IPS-NIHi7 (cell line): ENCODE measurements at regions not wholly inside any gene's neighbourhood (a gene's known extent, or its start where the extent isn't known, plus 50 kb on each side); places are given as distances from the start of the nearest gene placed in this dataset.
A peak's percentile ranks its signal among the peaks of the same experiment; 100 is the strongest.
"Not testable (repeated sequence)": the region's sequence is repeated elsewhere in the genome, so short reads cannot be mapped to it uniquely, and the experiment has no call there.

Source experiments
- DNase-seq: peaks from one replicate; pipeline ENCODE4 v3.0.0; 2012; ENCODE audit warnings: mixed read lengths; ENCODE audit errors: extremely low spot score

DNA sequence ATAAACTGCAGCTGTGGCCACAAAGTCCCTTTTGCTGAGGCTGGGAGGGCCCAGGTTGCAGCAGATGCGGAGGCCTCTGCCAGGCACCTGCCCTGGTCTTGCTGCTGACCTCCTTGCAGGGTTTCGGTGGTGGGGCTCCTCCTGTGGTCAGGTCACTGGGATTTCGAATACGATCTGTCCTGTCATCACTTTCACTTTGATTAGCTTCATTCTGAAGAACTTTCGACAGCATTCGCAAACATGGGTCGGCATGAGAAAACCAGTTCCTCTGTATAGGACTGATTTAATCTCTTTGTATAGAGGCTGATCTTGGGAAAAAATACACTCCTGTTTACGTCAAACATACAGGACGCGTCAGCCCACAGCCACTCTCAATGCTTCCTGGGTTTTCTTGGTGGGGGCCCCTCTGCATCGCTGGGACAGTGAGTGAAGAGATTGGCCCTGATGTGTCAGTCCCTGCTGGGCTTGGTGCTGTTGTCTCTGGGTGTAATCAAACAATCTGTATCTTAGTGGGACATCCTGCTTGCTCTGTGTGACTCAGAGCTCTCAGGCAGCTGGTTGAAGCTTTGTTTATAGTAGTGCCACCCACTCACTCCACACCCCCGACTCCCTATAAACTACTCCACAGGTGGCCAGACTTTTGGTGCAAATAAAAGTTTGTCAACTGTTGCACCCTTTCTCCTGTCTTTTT is 209.4 kb upstream of the CXCR4 start:
- DNase-seq, result peak; percentile 68

GRCh38 chr2:136325844-136326331 is 207.9 kb upstream of the CXCR4 start:
- no peak for DNase-seq

GRCh38 chr2:136324966-136325365 is 207.0 kb upstream of the CXCR4 start:
- no peak for DNase-seq

DNA sequence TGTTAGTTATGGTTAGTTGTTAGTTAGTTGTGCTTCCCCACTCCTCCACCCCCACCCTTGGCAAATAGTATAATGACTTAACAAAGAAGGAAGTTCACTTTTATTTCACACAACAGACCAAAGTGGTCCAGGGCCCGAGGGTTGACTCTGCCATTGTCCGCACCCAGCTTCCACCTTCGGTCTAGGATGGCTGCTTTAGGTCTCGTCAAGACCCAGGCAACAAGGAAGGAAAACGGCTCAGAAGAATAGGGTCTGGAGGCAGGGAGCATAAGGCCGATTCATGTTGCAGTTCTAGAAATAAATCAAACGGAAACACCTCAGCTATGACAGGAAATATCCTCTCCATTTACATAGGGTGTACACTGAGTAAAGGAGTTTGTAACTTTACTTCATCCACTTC is 206.0 kb upstream of the CXCR4 start:
- DNase-seq, result no peak

GRCh38 chr2:136323195-136323594 is 205.2 kb upstream of the CXCR4 start:
- DNase-seq, result no peak

- DNase-seq, result no peak
Observed at GRCh38 chr2:136322428-136322827, 204.5 kb upstream of the CXCR4 start.

GRCh38 chr2:136319651-136320050 is 201.7 kb upstream of the CXCR4 start:
- no peak for DNase-seq

DNA sequence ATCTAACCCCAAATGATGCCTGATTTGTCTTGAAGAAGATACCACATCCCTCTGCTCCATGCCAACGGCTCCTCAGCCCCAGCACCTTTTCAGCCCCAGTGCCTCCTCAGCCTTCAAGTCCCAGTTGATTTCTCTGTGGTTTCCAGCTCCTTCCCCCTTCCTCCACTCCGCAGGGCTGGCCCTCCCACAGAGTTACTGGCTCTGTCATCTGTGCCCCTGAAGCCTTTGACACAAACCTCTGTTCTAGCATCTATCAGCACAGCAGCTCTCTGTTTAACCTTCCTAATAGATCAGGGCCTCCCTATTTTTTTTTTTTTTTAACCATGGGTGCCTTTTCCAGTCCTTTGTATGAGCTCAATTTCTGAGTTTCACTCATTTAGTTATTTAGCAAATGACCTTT is 201.3 kb upstream of the CXCR4 start:
- peak; percentile 50 for DNase-seq

GRCh38 chr2:136314240-136314639 is 196.3 kb upstream of the CXCR4 start:
- no peak for DNase-seq

DNA sequence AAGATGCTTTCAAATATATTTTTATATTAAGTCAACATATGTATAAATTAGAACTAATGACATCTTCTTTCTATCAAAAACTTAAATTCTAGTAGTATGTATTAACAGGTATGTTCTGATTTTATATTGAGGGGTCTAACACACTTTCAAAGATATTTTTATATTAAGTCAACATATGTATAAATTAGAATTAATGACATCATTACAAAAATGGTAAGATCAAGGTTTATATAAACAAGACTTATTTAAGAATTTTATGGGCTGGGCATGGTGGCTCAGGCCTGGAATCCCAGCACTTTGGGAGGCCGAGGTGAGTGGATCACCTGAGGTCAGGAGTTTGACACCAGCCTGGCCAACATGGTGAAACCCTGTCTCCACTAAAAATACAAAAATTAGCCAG is 194.6 kb upstream of the CXCR4 start:
- not testable (repeated sequence) for DNase-seq

DNA sequence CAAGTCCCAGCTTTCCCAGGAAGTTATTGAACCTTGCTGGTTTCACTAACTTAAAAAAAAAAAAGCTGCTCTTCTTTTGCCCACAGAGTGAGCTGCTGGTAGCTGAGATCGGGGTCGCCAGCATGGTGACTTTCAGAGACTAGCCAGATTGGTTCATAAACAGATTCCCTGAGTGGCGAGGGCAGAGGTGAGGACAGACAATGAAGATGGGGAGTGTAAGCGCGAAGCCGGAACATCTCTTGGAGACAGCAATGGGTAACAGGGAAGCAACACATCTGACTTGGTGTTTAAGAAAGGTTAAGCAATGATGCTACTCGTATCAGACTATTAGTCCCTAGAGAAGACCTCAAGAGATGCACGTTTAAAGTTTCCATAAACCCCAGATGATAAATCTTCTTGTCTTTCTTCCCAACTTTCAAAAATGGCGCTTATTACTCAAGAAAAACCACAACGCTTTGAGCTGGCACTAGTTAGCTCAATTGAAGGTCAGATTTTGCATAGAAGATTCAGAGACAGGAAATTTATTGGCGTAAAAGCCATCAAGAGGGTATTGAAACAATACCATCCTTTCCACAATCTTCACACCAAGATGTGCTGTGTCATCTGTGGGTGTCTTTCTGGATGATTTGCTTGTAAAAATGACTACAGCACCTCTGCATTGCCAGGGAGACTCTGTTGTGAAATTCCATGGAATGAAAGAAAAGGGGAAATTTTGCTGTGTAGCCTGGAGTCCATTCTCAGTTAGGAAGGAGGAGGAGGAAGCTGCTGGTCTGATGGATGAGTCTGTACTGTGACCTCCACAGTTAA is 193.1 kb upstream of the CXCR4 start:
- DNase-seq, result no peak

- DNase-seq, result no peak
Observed at GRCh38 chr2:136310005-136310495, 192.1 kb upstream of the CXCR4 start.

DNA sequence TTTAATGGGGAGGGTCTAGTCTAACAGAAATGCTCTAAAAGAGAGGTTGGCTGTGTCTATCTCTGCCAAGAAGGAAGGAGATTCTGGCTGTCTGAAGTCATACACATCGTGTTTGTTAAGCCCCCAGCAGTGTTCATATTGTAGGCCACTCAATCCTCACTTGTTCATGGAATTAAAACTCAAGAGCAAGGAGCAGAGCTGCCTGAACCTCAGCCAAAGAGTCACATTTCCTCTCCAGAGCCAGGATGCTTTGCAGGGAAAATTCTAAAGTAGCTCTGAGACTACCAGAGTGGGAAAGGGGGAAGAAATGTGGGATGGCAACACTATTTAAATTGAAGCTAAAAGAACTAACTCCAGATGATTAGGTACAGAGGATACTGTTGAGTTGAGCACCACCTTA is 190.7 kb upstream of the CXCR4 start:
- DNase-seq, result no peak

DNA sequence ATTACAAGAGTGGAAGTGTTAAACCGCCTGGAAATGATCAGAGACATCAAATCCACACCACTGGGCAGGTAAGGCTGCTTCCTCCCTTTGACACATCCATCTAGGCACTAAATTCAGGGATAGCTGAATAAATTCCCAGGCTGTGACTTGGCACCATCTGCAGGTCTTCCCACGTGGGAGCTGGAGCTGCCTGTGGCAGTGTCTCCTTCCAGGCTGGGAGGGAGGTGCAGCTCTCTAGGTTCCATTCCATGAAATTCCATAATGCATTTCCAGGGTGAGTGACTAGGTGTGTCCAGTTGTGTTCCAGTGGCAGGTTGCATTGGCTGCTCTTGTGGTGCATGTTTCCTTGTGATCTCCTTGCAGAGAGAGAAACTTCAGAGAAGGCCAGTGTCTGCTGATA is 188.9 kb upstream of the CXCR4 start:
- DNase-seq, result no peak

DNA sequence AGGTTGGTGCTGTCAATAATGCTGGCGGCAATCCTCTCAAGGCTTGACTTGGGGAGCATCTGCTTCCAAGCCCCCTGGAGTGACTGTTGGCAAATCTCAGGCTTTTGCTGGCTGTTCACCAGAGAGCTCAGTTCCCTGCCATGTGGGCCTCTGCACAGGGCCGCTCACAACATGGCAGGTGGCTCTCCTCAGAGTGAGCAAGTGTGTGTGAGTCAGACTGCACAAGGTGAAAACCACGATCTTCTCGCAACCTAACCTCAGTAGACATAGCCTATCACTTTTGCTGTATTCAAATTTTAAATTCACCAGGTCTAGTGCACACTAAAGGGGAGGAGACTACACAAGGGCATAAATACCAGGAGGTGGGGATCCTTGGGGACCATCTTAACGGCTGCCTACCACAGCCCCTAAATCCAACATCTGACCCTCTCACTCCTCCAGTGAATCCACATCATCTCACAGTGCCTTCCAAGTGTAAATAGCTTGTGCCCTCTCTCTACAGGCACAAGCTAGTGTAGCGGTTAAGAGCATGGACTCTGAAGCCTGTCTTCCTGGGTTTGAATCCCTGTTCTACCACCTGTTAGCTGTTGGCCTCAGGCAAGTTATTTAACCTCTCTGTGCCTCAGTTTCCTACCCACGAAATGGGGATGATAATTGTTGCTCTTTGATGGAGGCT is 187.7 kb upstream of the CXCR4 start:
- no peak for DNase-seq

DNA sequence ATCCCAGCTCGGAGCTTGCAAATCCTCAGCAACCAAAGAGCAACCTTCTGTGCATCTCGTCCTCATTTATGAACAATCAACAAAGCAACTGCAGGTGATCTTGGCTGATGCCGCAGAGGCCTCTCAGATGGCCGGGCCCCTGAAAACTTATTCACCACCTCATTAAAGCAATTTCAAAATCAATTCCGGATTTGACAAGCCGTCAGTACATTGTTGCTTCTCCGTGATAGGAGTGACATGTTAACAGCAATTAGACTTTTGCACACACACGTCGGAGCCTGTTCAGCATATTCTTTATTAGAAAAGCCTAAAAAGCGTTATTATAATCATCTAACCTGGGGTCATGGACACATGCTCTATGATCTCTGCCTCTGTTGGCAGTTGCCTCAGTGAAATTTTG is 183.1 kb upstream of the CXCR4 start:
- DNase-seq, result no peak

GRCh38 chr2:136298631-136299030 is 180.7 kb upstream of the CXCR4 start:
- no peak for DNase-seq

DNA sequence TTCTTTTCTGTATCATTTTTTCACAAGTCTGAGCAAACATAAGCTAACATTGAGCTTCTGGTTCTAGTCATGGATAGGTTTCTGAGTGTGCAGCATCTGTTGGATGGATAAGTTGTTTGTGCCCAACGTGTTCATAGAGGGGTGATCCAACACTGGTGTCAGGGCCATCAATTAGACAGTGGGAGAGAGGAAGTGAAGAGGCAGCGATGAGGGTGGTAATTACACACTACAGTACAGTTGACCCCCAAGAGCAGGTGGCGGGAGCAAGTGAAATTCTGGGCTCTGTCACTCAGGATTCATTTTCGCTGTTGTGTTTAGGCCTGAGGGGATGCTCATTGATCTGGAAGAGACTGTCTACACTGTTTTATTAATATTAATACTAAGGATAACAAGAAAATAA is 180.0 kb upstream of the CXCR4 start:
- DNase-seq, result no peak

GRCh38 chr2:136297312-136297711 is 179.4 kb upstream of the CXCR4 start:
- no peak for DNase-seq

DNA sequence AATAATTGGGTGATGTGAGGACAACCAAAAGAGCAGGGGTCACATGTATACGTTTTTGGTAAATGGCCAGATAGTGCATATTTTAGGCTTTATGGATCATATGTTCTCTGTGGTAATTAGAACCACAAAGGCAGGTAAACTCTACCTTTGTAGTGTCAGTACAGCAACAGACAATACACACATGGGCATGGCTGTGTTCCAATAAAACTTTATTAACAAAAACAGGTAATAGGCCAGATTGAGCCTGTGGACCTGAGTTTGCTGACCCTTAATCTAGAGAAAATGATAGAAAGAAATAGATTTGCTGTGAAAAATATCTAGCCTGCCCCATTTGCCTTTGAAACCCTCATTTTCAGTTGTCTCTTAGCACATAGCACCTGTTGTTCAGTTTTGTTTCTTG is 177.2 kb upstream of the CXCR4 start:
- DNase-seq, result no peak

DNA sequence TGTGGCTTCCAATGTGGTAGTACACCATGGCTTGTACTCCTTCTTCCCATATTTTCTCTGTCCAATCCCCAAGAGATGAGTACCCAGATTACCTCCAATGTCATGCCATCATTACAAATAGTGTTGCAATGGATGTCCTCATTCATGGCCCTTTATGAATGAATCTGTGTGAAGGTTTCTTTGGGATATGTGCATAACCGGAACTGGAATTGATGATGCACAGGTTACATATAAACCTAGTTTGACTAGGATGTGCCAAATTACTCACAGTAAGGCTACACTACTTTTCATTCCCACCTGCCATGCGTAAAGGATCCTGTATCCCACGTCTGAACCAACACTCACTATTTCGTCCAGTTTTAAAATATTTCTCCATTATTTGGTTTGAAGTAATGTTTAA is 173.9 kb upstream of the CXCR4 start:
- no peak for DNase-seq

GRCh38 chr2:136290326-136290725 is 172.4 kb upstream of the CXCR4 start:
- DNase-seq, result no peak

DNA sequence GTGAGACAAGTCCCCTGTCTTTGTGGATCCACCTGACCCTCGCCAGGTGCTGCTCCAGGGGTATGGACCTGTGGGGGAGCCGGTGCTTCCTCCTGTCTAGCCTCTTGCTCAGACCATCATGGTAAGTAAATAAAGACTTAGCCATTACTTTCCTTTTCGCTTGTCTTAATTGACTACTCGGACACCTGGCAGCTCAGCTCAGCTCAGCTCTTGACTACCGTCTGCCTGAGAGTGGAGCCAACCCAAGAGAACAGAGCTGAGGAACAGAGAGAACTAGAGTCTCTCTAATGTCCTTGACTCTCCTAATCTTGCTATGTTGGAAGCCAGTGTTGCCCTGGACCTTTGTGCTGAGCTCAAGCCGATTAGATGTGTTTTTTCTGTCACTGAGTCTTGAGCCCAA is 170.3 kb upstream of the CXCR4 start:
- DNase-seq, result no peak
